ENCODE measurements at regions not wholly inside any gene's neighbourhood (a gene's known extent, or its start where the extent isn't known, plus 50 kb on each side); places are given as distances from the start of the nearest gene placed in this dataset.

DNA sequence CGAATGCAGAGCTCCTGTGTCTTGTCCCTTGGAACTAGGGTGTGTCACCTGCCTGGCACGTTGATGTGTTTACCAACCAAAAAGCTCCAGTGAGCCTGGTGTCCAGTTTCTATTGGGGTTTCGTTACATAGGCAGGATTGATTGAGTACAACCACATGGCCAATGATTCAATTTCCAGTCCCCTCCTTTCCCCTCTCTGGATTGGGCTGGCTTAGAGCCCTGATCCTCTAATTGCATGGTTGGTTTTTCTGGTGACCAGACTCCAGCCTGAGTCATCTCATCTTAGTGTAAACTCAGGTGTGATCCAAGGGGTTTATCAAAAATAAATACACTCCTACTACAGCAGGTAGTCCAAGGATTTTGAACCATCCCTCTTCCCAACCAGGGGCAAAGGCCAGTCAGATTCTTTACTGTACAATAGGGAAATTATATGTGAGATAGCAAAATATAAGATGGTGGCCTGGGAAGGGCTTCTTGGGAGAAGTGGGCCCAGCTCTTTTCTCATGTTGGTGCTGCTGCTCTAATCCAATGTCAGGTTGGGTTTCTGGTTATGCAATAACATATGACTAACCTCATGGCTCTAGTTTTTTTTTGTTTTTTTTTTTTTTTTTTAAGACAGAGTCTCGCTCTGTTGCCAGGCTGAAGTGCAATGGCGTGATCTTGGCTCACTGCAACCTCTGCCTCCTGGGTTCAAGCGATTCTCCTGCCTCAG, 64.7 kb upstream of the MGAT5 start:
- TF ChIP-seq CTCF (IDR thresholded peaks at IDR 0.05) (no peak), ZFX (IDR thresholded peaks at IDR 0.05; ENCODE audit: borderline replicate concordance) (no peak)

All from 22Rv1 (cell line).